ENCODE measurements at regions not wholly inside any gene's neighbourhood (a gene's known extent, or its start where the extent isn't known, plus 50 kb on each side); places are given as distances from the start of the nearest gene placed in this dataset.

- Histone ChIP-seq H3K27me3 (ENCODE audit: control insufficient read depth, insufficient read depth, low read length) (no peaks in the 10 kb centered on the region), H3K36me3 (ENCODE audit: control insufficient read depth, insufficient read depth, low read length) (no peaks in the 10 kb centered on the region), H3K4me3 (ENCODE audit: low read depth, low read length) (no peak overlapping the region)
- no peak for TF ChIP-seq CTCF (IDR thresholded peaks at IDR 0.05; ENCODE audit: insufficient read depth, low read length, poor library complexity, severe bottlenecking)
- no peak for DNase-seq (ENCODE audit: low read depth)
These were observed 751.1 kb upstream of the FANCL start for GRCh38 chr2:58992062-58992706.

- Histone ChIP-seq H3K4me3 (ENCODE audit: low read depth, low read length) (no peak overlapping the region), H3K36me3 (ENCODE audit: control insufficient read depth, insufficient read depth, low read length) (no peaks in the 10 kb centered on the region), H3K27me3 (ENCODE audit: control insufficient read depth, insufficient read depth, low read length) (no peaks in the 10 kb centered on the region)
- no peak for TF ChIP-seq CTCF (IDR thresholded peaks at IDR 0.05; ENCODE audit: insufficient read depth, low read length, poor library complexity, severe bottlenecking)
- no peak for DNase-seq (ENCODE audit: low read depth)
These were observed 750.2 kb upstream of the FANCL start for GRCh38 chr2:58991357-58991756.

GRCh38 chr2:58985541-58985940 is 744.4 kb upstream of the FANCL start:
- no peaks in the 10 kb centered on the region for H3K27me3 ChIP-seq (ENCODE audit: control insufficient read depth, insufficient read depth, low read length)
- H3K36me3 ChIP-seq (ENCODE audit: control insufficient read depth, insufficient read depth, low read length) = no peaks in the 10 kb centered on the region
- no peak for TF ChIP-seq CTCF (IDR thresholded peaks at IDR 0.05; ENCODE audit: insufficient read depth, low read length, poor library complexity, severe bottlenecking)
- no peak for DNase-seq (ENCODE audit: low read depth)
- no peak overlapping the region for H3K4me3 ChIP-seq (ENCODE audit: low read depth, low read length)

GRCh38 chr2:58984731-58985130 is 743.6 kb upstream of the FANCL start:
- H3K36me3 ChIP-seq (ENCODE audit: control insufficient read depth, insufficient read depth, low read length) = no peaks in the 10 kb centered on the region
- no peak for TF ChIP-seq CTCF (IDR thresholded peaks at IDR 0.05; ENCODE audit: insufficient read depth, low read length, poor library complexity, severe bottlenecking)
- no peak for DNase-seq (ENCODE audit: low read depth)
- no peak overlapping the region for H3K4me3 ChIP-seq (ENCODE audit: low read depth, low read length)
- no peaks in the 10 kb centered on the region for H3K27me3 ChIP-seq (ENCODE audit: control insufficient read depth, insufficient read depth, low read length)

- TF ChIP-seq CTCF (IDR thresholded peaks at IDR 0.05; ENCODE audit: insufficient read depth, low read length, poor library complexity, severe bottlenecking) = no peak
- DNase-seq (ENCODE audit: low read depth) = no peak
- no peaks in the 10 kb centered on the region for H3K27me3 ChIP-seq (ENCODE audit: control insufficient read depth, insufficient read depth, low read length)
- no peaks in the 10 kb centered on the region for H3K36me3 ChIP-seq (ENCODE audit: control insufficient read depth, insufficient read depth, low read length)
- H3K4me3 ChIP-seq (ENCODE audit: low read depth, low read length) = no peak overlapping the region
These were observed 742.0 kb upstream of the FANCL start for GRCh38 chr2:58983111-58983510.

- TF ChIP-seq CTCF (IDR thresholded peaks at IDR 0.05; ENCODE audit: insufficient read depth, low read length, poor library complexity, severe bottlenecking) = no peak
- no peak overlapping the region for H3K4me3 ChIP-seq (ENCODE audit: low read depth, low read length)
- DNase-seq (ENCODE audit: low read depth) = no peak
- H3K36me3 ChIP-seq (ENCODE audit: control insufficient read depth, insufficient read depth, low read length) = no peaks in the 10 kb centered on the region
- H3K27me3 ChIP-seq (ENCODE audit: control insufficient read depth, insufficient read depth, low read length) = no peaks in the 10 kb centered on the region
These were observed 740.1 kb upstream of the FANCL start for GRCh38 chr2:58981237-58981636.

Measured in kidney epithelial cell (primary cell).